Gastroesophageal sphincter (tissue), 3 donors: ENCODE measurements at regions not wholly inside any gene's neighbourhood (a gene's known extent, or its start where the extent isn't known, plus 50 kb on each side); places are given as distances from the start of the nearest gene placed in this dataset.

Experiments
- CTCF ChIP-seq, 4 experiments: fragments of 200-600 bp in 2 of 4; fragments of 450-650 bp in 2 of 4; sonication (generic) in 1 of 4; IDR thresholded peaks; one replicate each; pipeline ENCODE4 v1.5.1; 2017 to 2019; ENCODE audit warnings: antibody characterized with exemption in 4 of 4, mild to moderate bottlenecking in 2 of 4, moderate library complexity in 2 of 4
- EP300 ChIP-seq: sonication (generic); formaldehyde crosslinking; IDR thresholded peaks from one replicate; pipeline ENCODE4 v1.6.1; 2017; ENCODE audit warnings: antibody characterized with exemption, mild to moderate bottlenecking
- POLR2A ChIP-seq, 2 donors: fragments of 450-650 bp; IDR thresholded peaks; one replicate each; pipeline ENCODE4 v1.6.1; 2017; ENCODE audit warnings: antibody characterized with exemption in 2 of 2, mild to moderate bottlenecking in 2 of 2, moderate library complexity in 1 of 2
- POLR2AphosphoS5 ChIP-seq: sonication (generic); formaldehyde crosslinking; IDR thresholded peaks from one replicate; pipeline ENCODE4 v1.6.1; 2017; ENCODE audit warnings: antibody characterized with exemption

DNA sequence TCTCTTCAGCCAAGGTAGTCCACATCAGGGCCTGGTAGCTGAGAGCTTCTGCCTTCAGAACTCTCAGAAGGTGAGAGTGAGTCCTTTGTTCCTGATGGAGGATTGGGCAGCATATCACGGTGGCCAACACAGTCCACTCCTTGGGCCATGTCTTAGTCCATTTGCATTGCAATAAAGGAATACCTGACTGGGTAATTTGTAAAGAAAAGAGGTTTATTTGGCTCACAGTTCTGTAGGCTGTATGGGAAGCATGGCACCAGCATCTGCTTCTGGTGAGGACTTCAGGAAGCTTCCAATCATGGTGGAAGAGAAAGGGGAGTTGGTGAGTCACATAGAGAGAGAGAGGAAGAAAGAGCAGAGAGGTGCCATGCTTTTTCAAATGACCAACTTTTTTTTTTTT, 98.8 kb downstream of the ADCYAP1 start:
- TF ChIP-seq CTCF (IDR thresholded peaks at IDR 0.05) (no peak), POLR2A (IDR thresholded peaks at IDR 0.05) (no peak), EP300 (no peak), POLR2AphosphoS5 (no peak)
